GM19193 (cell line): ENCODE measurements at regions not wholly inside any gene's neighbourhood (a gene's known extent, or its start where the extent isn't known, plus 50 kb on each side); places are given as distances from the start of the nearest gene placed in this dataset.

Experiments used
- POLR2A ChIP-seq: IDR thresholded peaks from 4 replicates; pipeline ENCODE4 v1.6.1; 2011; ENCODE audit not compliant: insufficient read depth, insufficient read length; ENCODE audit errors: extremely low read depth

GRCh38 chr5:124050120-124050770 is 538.3 kb downstream of the CSNK1G3 start:
- TF ChIP-seq POLR2A, result no peak

GRCh38 chr5:124045412-124045811 is 533.4 kb downstream of the CSNK1G3 start:
- TF ChIP-seq POLR2A, result no peak

GRCh38 chr5:124044613-124045012 is 532.6 kb downstream of the CSNK1G3 start:
- no peak for TF ChIP-seq POLR2A

- TF ChIP-seq POLR2A, result no peak
These were observed 531.5 kb downstream of the CSNK1G3 start for GRCh38 chr5:124043456-124043855.

GRCh38 chr5:124040799-124041198 is 528.8 kb downstream of the CSNK1G3 start:
- TF ChIP-seq POLR2A, result no peak

- TF ChIP-seq POLR2A, result no peak
These were observed 527.4 kb downstream of the CSNK1G3 start for GRCh38 chr5:124039410-124039809.

GRCh38 chr5:124036786-124037185 is 524.8 kb downstream of the CSNK1G3 start:
- no peak for TF ChIP-seq POLR2A

GRCh38 chr5:124034963-124035362 is 523.0 kb downstream of the CSNK1G3 start:
- TF ChIP-seq POLR2A, result no peak

- no peak for TF ChIP-seq POLR2A
These were observed 522.2 kb downstream of the CSNK1G3 start for GRCh38 chr5:124034083-124034700.

- no peak for TF ChIP-seq POLR2A
These were observed 518.1 kb downstream of the CSNK1G3 start for GRCh38 chr5:124030043-124030491.

- no peak for TF ChIP-seq POLR2A
These were observed 515.5 kb downstream of the CSNK1G3 start for GRCh38 chr5:124027441-124027840.

- no peak for TF ChIP-seq POLR2A
These were observed 513.4 kb downstream of the CSNK1G3 start for GRCh38 chr5:124025306-124025845.

GRCh38 chr5:124022966-124023365 is 511.0 kb downstream of the CSNK1G3 start:
- TF ChIP-seq POLR2A, result no peak

- TF ChIP-seq POLR2A, result no peak
These were observed 509.8 kb downstream of the CSNK1G3 start for GRCh38 chr5:124021776-124022175.

- TF ChIP-seq POLR2A, result no peak
These were observed 509.2 kb downstream of the CSNK1G3 start for GRCh38 chr5:124021066-124021641.
